ENCODE measurements at regions not wholly inside any gene's neighbourhood (a gene's known extent, or its start where the extent isn't known, plus 50 kb on each side); places are given as distances from the start of the nearest gene placed in this dataset.

DNA sequence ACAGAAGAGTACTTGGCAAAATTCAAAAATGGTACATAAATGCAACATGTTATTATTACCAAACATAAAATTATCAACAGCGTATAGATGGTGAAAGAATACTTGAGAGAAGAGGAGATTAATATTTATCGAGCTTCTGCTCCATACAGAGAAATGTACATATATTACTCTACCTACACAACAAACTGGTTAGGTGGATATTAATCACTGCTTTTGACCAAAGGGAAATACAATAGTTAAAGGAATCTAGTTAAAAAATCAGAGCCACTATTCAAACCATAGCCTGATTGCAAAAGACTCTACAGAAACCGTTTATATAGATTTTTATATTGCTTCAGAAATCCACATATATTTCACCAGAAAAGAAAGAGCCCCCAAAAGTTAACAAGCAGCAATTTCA, 379.3 kb upstream of the PRMT6 start:
- TF ChIP-seq FOXP2 (optimal IDR thresholded peaks at IDR 0.05; ENCODE audit: borderline replicate concordance, extremely low read depth, extremely low read length, insufficient read depth) (no peak), POLR2AphosphoS5 (IDR thresholded peaks at IDR 0.05; ENCODE audit: low read depth, low read length) (no peak), TAF1 (IDR thresholded peaks at IDR 0.05; ENCODE audit: borderline replicate concordance, insufficient read depth, low read length) (no peak), SIN3A (IDR thresholded peaks at IDR 0.05; ENCODE audit: borderline replicate concordance, insufficient read depth, low read length) (no peak)
- TF ChIP-seq, protein P1, sequence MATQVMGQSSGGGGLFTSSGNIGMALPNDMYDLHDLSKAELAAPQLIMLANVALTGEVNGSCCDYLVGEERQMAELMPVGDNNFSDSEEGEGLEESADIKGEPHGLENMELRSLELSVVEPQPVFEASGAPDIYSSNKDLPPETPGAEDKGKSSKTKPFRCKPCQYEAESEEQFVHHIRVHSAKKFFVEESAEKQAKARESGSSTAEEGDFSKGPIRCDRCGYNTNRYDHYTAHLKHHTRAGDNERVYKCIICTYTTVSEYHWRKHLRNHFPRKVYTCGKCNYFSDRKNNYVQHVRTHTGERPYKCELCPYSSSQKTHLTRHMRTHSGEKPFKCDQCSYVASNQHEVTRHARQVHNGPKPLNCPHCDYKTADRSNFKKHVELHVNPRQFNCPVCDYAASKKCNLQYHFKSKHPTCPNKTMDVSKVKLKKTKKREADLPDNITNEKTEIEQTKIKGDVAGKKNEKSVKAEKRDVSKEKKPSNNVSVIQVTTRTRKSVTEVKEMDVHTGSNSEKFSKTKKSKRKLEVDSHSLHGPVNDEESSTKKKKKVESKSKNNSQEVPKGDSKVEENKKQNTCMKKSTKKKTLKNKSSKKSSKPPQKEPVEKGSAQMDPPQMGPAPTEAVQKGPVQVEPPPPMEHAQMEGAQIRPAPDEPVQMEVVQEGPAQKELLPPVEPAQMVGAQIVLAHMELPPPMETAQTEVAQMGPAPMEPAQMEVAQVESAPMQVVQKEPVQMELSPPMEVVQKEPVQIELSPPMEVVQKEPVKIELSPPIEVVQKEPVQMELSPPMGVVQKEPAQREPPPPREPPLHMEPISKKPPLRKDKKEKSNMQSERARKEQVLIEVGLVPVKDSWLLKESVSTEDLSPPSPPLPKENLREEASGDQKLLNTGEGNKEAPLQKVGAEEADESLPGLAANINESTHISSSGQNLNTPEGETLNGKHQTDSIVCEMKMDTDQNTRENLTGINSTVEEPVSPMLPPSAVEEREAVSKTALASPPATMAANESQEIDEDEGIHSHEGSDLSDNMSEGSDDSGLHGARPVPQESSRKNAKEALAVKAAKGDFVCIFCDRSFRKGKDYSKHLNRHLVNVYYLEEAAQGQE (IDR thresholded peaks at IDR 0.05; ENCODE audit: insufficient read depth in 1 of 2, low read depth in 2 of 2, low read length in 2 of 2): no peak

DNA sequence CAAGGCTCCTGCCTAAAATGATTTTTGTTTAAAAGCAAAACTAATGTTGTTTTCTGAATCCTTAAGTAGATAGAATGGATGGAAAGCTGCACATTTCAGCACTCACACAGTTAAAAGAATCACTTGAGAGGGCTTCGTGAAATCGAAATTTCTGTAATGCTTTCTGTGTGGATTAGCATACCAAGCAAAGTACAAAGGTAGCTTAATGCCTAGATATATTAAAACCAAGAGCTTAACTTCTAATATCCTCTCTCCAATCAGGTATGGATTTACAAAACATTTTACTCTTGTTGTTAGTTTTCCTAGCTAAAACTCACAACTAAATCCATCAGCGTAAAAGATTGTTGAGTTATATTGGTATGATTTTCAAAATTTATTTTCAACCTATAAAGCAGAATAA, 378.8 kb upstream of the PRMT6 start:
- TF ChIP-seq, protein P1 (IDR thresholded peaks at IDR 0.05; ENCODE audit: insufficient read depth in 1 of 2, low read depth in 2 of 2, low read length in 2 of 2): no peak
- TF ChIP-seq SIN3A (IDR thresholded peaks at IDR 0.05; ENCODE audit: borderline replicate concordance, insufficient read depth, low read length) (no peak), POLR2AphosphoS5 (IDR thresholded peaks at IDR 0.05; ENCODE audit: low read depth, low read length) (no peak), TAF1 (IDR thresholded peaks at IDR 0.05; ENCODE audit: borderline replicate concordance, insufficient read depth, low read length) (no peak), FOXP2 (optimal IDR thresholded peaks at IDR 0.05; ENCODE audit: borderline replicate concordance, extremely low read depth, extremely low read length, insufficient read depth) (no peak)

DNA sequence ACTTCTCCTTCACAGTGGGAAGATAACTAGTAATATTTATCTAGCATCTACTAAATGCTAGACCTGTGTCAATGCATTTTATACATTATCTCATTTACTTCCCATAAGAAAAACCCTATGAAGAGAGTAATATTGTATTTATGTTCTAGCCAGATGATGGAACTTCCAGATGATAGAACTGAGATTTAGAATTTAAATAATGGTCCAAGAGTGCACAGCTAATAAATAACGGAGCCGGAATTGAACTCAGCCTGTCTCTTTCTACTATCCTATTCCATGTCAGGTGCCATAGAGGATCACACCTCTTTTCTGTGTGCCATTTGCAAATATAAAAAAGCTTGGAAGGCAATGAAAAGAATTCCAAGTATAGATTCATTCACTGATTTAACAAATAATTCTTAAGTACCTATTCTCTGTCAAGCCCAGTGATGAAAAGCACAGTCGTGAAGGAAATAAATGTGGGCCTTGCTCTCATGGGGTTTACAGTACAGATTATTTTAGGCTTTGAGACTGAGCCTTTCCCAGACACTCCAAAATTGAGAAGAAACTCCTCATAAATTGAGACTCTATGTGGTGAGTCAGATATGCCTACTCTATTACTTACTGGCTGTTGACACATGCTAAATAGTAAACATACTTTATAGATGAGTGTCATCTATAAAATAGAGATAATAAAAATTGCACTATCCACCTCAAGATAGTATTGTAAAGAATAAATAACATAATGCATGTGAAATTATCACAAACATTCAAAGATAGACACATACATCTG, 378.0 kb upstream of the PRMT6 start:
- no peak for TF ChIP-seq POLR2AphosphoS5 (IDR thresholded peaks at IDR 0.05; ENCODE audit: low read depth, low read length)
- no peak for TF ChIP-seq FOXP2 (optimal IDR thresholded peaks at IDR 0.05; ENCODE audit: borderline replicate concordance, extremely low read depth, extremely low read length, insufficient read depth)
- TF ChIP-seq, protein P1 (IDR thresholded peaks at IDR 0.05; ENCODE audit: insufficient read depth in 1 of 2, low read depth in 2 of 2, low read length in 2 of 2): no peak

DNA sequence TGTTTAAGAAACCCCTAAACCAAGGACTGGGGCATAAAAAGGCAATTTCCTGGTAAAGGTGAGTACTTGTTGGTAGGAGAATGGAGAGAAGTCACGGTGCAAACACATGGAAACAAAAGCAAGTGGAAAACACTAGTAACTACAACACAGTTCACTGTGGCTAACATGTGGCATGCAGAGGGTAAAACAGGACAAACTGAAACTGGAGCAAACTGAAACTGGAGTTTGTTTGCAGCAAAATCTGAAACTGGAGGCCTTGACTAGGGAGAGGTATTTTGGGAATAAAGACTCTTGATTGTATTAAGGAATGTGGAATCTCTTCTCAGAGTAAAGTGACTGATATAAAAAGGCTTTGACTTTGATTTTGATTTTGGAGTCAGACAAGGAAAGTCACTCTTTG, 376.3 kb upstream of the PRMT6 start:
- TF ChIP-seq TAF1 (IDR thresholded peaks at IDR 0.05; ENCODE audit: borderline replicate concordance, insufficient read depth, low read length) (no peak), POLR2AphosphoS5 (IDR thresholded peaks at IDR 0.05; ENCODE audit: low read depth, low read length) (no peak)
- TF ChIP-seq, protein P1 (IDR thresholded peaks at IDR 0.05; ENCODE audit: insufficient read depth in 1 of 2, low read depth in 2 of 2, low read length in 2 of 2): no peak
